ENCODE measurements at regions not wholly inside any gene's neighbourhood (a gene's known extent, or its start where the extent isn't known, plus 50 kb on each side); places are given as distances from the start of the nearest gene placed in this dataset.

DNA sequence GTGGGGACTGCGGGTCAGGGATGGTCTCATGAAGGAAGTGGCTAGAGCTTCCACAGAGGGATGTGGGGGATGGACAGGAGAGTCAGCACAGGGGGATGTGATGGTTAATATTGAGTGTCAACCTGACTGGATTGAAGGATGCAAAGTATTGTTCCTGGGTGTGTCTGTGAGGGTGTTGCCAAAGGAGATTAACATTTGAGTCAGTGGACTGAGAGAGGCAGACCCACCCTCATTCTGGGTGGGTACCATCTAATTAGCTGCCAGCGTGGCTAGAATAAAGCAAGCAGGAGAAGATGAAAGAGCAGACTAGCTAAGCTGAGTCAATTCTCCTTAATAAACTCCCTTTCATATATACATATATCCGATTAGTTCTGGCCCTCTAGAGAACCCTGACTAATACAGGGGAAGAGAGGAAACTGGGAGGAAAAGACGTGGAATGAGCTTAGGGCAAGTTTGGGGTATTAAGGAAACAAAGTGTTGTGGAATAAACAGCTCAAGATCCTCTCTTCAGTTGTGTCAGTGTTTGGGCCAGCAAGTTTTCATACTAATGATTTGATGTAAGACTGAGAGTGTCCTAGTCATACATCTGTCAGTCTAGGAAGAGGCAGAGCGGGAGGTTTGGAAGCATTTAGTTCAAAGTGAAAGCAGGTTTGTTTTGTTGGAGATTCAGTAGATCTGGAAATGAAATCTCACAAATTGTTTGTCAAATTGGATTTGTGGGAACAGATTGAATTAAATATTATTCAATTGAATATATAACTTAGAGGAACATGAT, 135.2 kb upstream of the NT5C1B start:
- POLR2A ChIA-PET, result no interaction called here
- no peaks in the 10 kb centered on the region for H3K9me3 ChIP-seq
- no peaks in the 10 kb centered on the region for H3K36me3 ChIP-seq (ENCODE audit: control insufficient read depth, insufficient read depth, low read length)
- H3K27ac Mint-ChIP-seq (ENCODE audit: unreplicated experiment), result no peak overlapping the region
- no peak overlapping the region for H3K4me3 ChIP-seq (ENCODE audit: low read depth, low read length)
- TF ChIP-seq, protein P1, sequence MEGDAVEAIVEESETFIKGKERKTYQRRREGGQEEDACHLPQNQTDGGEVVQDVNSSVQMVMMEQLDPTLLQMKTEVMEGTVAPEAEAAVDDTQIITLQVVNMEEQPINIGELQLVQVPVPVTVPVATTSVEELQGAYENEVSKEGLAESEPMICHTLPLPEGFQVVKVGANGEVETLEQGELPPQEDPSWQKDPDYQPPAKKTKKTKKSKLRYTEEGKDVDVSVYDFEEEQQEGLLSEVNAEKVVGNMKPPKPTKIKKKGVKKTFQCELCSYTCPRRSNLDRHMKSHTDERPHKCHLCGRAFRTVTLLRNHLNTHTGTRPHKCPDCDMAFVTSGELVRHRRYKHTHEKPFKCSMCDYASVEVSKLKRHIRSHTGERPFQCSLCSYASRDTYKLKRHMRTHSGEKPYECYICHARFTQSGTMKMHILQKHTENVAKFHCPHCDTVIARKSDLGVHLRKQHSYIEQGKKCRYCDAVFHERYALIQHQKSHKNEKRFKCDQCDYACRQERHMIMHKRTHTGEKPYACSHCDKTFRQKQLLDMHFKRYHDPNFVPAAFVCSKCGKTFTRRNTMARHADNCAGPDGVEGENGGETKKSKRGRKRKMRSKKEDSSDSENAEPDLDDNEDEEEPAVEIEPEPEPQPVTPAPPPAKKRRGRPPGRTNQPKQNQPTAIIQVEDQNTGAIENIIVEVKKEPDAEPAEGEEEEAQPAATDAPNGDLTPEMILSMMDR (IDR thresholded peaks at IDR 0.05; ENCODE audit: insufficient read depth in 1 of 2, low read depth in 1 of 2, low read length in 1 of 2, severe bottlenecking in 1 of 2, unreplicated experiment in 1 of 2), result no peak
- intact Hi-C loops (cut with micrococcal nuclease; ENCODE audit: unreplicated experiment), result no loop called here
- no peak overlapping the region for H3K4me3 Mint-ChIP-seq (ENCODE audit: unreplicated experiment)
- H3K27me3 Mint-ChIP-seq (ENCODE audit: insufficient read depth, unreplicated experiment), result peaks cover 12% of the 10 kb centered on the region
- H3K36me3 Mint-ChIP-seq (ENCODE audit: insufficient read depth, unreplicated experiment), result no peaks in the 10 kb centered on the region
- no peaks in the 10 kb centered on the region for H3K4me1 ChIP-seq
- BruUV-seq (replicated peaks), result no TSS peak
- H3K9me3 Mint-ChIP-seq (ENCODE audit: unreplicated experiment), result no peaks in the 10 kb centered on the region
- CTCF ChIA-PET, result no interaction called here
- H3K4me1 Mint-ChIP-seq (ENCODE audit: low read depth, unreplicated experiment), result no peaks in the 10 kb centered on the region
- H3K27me3 ChIP-seq (replicated peaks; ENCODE audit: control insufficient read depth, insufficient read depth, low read length), result no peaks in the 10 kb centered on the region
- DNase-seq, result no peak

DNA sequence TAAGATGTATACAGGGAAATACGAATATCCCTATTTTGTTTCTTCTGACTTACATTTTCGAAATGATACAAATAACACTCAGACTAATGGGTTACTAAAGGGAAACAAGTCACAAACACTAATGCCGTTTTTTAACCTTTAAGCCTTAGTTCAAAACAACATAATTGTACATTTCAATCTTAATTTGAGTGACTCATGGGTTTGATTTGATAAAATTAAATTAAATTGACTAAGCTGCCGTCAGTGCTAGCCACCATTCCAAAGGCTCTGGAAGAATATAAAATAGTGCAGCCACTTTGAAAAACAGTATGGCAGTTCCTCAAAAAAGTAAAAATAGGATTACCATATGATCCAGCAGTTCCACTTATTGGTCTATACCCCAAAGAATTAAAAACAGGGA, 133.8 kb upstream of the NT5C1B start:
- no peaks in the 10 kb centered on the region for H3K9me3 Mint-ChIP-seq (ENCODE audit: unreplicated experiment)
- no peak for DNase-seq
- Histone ChIP-seq H3K9me3 (no peaks in the 10 kb centered on the region), H3K4me3 (ENCODE audit: low read depth, low read length) (no peak overlapping the region), H3K27me3 (replicated peaks; ENCODE audit: control insufficient read depth, insufficient read depth, low read length) (no peaks in the 10 kb centered on the region), H3K36me3 (ENCODE audit: control insufficient read depth, insufficient read depth, low read length) (no peaks in the 10 kb centered on the region), H3K4me1 (no peaks in the 10 kb centered on the region)
- BruUV-seq (replicated peaks), result no TSS peak
- no peaks in the 10 kb centered on the region for H3K36me3 Mint-ChIP-seq (ENCODE audit: insufficient read depth, unreplicated experiment)
- H3K27ac Mint-ChIP-seq (ENCODE audit: unreplicated experiment), result no peak overlapping the region
- POLR2A ChIA-PET, result no interaction called here
- no peaks in the 10 kb centered on the region for H3K4me1 Mint-ChIP-seq (ENCODE audit: low read depth, unreplicated experiment)
- TF ChIP-seq, protein P1 (IDR thresholded peaks at IDR 0.05; ENCODE audit: insufficient read depth in 1 of 2, low read depth in 1 of 2, low read length in 1 of 2, severe bottlenecking in 1 of 2, unreplicated experiment in 1 of 2), result no peak
- intact Hi-C loops (cut with micrococcal nuclease; ENCODE audit: unreplicated experiment), result no loop called here
- H3K27me3 Mint-ChIP-seq (ENCODE audit: insufficient read depth, unreplicated experiment), result peaks cover 12% of the 10 kb centered on the region
- H3K4me3 Mint-ChIP-seq (ENCODE audit: unreplicated experiment), result no peak overlapping the region
- CTCF ChIA-PET, result interaction anchor here (0.6 kb wide), 1 partner anchor 202 kb away, joined by 3 read pairs; no protein-coding TSS in a partner anchor

DNA sequence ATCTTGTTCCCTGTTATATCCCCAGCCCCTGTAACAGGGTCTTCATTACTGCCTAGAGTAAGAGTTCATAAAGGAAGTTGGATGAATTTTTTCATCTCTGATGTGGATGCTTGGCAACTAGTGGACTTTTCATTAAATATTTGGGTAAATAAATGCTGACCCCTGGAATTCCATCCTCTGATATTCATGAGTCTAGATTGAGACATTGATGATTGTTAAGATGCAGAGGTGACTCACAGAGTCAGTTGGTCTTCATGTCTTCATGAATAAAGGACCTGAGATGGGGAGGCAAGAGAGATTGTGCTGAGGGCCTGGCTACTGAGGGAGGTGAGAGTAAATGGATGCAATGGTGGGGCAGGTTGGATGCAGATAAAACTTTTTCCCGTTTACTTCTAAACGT, 132.7 kb upstream of the NT5C1B start:
- no peaks in the 10 kb centered on the region for H3K4me1 ChIP-seq
- ChIA-PET CTCF (no interaction called here), POLR2A (no interaction called here)
- Mint-ChIP-seq H3K4me1 (ENCODE audit: low read depth, unreplicated experiment) (no peaks in the 10 kb centered on the region), H3K27me3 (ENCODE audit: insufficient read depth, unreplicated experiment) (peaks cover 14% of the 10 kb centered on the region), H3K4me3 (ENCODE audit: unreplicated experiment) (no peak overlapping the region), H3K27ac (ENCODE audit: unreplicated experiment) (no peak overlapping the region), H3K36me3 (ENCODE audit: insufficient read depth, unreplicated experiment) (no peaks in the 10 kb centered on the region), H3K9me3 (ENCODE audit: unreplicated experiment) (no peaks in the 10 kb centered on the region)
- no peak for DNase-seq
- intact Hi-C loops (cut with micrococcal nuclease; ENCODE audit: unreplicated experiment), result no loop called here
- TF ChIP-seq, protein P1 (IDR thresholded peaks at IDR 0.05; ENCODE audit: insufficient read depth in 1 of 2, low read depth in 1 of 2, low read length in 1 of 2, severe bottlenecking in 1 of 2, unreplicated experiment in 1 of 2), result no peak
- H3K4me3 ChIP-seq (ENCODE audit: low read depth, low read length), result no peak overlapping the region
- no peaks in the 10 kb centered on the region for H3K9me3 ChIP-seq
- BruUV-seq (replicated peaks), result no TSS peak
- no peaks in the 10 kb centered on the region for H3K27me3 ChIP-seq (replicated peaks; ENCODE audit: control insufficient read depth, insufficient read depth, low read length)
- H3K36me3 ChIP-seq (ENCODE audit: control insufficient read depth, insufficient read depth, low read length), result no peaks in the 10 kb centered on the region
